HEK293T (cell line): ENCODE measurements at regions not wholly inside any gene's neighbourhood (a gene's known extent, or its start where the extent isn't known, plus 50 kb on each side); places are given as distances from the start of the nearest gene placed in this dataset.
A peak's percentile ranks its signal among the peaks of the same experiment; 100 is the strongest.

Source experiments
- CTCF ChIA-PET: fragments of 350-600 bp; formaldehyde crosslinking; extraction: SDS; loops from one replicate; lab custom pipeline; 2021; ENCODE audit warnings: antibody characterized with exemption, inconsistent platforms; lab: Yijun Ruan, JAX
- POLR2A ChIA-PET: fragments of 350-600 bp; formaldehyde crosslinking; extraction: SDS; loops from one replicate; lab custom pipeline; 2020; ENCODE audit warnings: antibody characterized with exemption, inconsistent platforms; lab: Yijun Ruan, JAX
- DNase-seq: peaks from one replicate; pipeline ENCODE4 v3.0.0; 2012; ENCODE audit warnings: mixed read lengths; ENCODE audit errors: extremely low spot score
- ARNT ChIP-seq: fragments of 450-650 bp; IDR thresholded peaks from 2 replicates; pipeline ENCODE4 v1.6.1; 2017; ENCODE audit warnings: mild to moderate bottlenecking
- BHLHE40 ChIP-seq: fragments of 450-650 bp; IDR thresholded peaks from 2 replicates; pipeline ENCODE4 v1.6.1; 2016; ENCODE audit warnings: mild to moderate bottlenecking, moderate library complexity, borderline replicate concordance
- CTBP1 ChIP-seq: fragments of 450-650 bp; IDR thresholded peaks from 2 replicates; pipeline ENCODE4 v1.6.1; 2016; ENCODE audit warnings: borderline replicate concordance
- ELF4 ChIP-seq: fragments of 450-650 bp; IDR thresholded peaks from 2 replicates; pipeline ENCODE4 v1.6.1; 2017; ENCODE audit warnings: antibody characterized with exemption
- FOXA1 ChIP-seq: fragments of 450-650 bp; IDR thresholded peaks from 2 replicates; pipeline ENCODE4 v1.6.1; 2016; ENCODE audit warnings: mild to moderate bottlenecking
- FOXK2 ChIP-seq: fragments of 450-650 bp; IDR thresholded peaks from 2 replicates; pipeline ENCODE4 v1.6.1; 2016; ENCODE audit warnings: mild to moderate bottlenecking
- FOXM1 ChIP-seq: fragments of 450-650 bp; IDR thresholded peaks from 2 replicates; pipeline ENCODE4 v1.6.1; 2017; ENCODE audit warnings: mild to moderate bottlenecking, borderline replicate concordance
- HDGF ChIP-seq: fragments of 450-650 bp; IDR thresholded peaks from 2 replicates; pipeline ENCODE4 v1.6.1; 2017; ENCODE audit warnings: antibody characterized with exemption, borderline replicate concordance
- L3MBTL2 ChIP-seq: fragments of 450-650 bp; conservative IDR thresholded peaks from 2 replicates; pipeline ENCODE4 v1.6.1; 2016; ENCODE audit warnings: mild to moderate bottlenecking
- LEF1 ChIP-seq: fragments of 450-650 bp; IDR thresholded peaks from 2 replicates; pipeline ENCODE4 v1.6.1; 2017; ENCODE audit warnings: mild to moderate bottlenecking, borderline replicate concordance
- NFRKB ChIP-seq: fragments of 450-650 bp; IDR thresholded peaks from 2 replicates; pipeline ENCODE4 v1.6.1; 2016; ENCODE audit warnings: mild to moderate bottlenecking, moderate library complexity
- SP1 ChIP-seq: fragments of 450-650 bp; IDR thresholded peaks from 2 replicates; pipeline ENCODE4 v1.6.1; 2017
- SUZ12 ChIP-seq: fragments of 450-650 bp; IDR thresholded peaks from 2 replicates; pipeline ENCODE4 v1.6.1; 2016; ENCODE audit warnings: mild to moderate bottlenecking
- TARDBP ChIP-seq: fragments of 450-650 bp; IDR thresholded peaks from 2 replicates; pipeline ENCODE4 v1.6.1; 2016
- ZNF384 ChIP-seq: fragments of 450-650 bp; IDR thresholded peaks from 2 replicates; pipeline ENCODE4 v1.6.1; 2016
- TF ChIP-seq, protein P1 (sequence below): fragments of 450-650 bp; IDR thresholded peaks from 2 replicates; pipeline ENCODE4 v1.6.1; 2016

GRCh38 chr11:86193297-86194095 is 51.1 kb upstream of the EED start:
- peak; percentile 83 for DNase-seq
- CTCF ChIA-PET, result interaction anchor here (0.6 to 1.8 kb wide), 15 partner anchors 9 to 162 kb away, joined by 3 to 9 read pairs (median 4); no protein-coding TSS in a partner anchor

GRCh38 chr11:86192519-86193257 is 51.9 kb upstream of the EED start:
- DNase-seq, result no peak
- CTCF ChIA-PET, result interaction anchor here (0.6 to 1.8 kb wide), 8 partner anchors 18 to 161 kb away, joined by 3 to 9 read pairs (median 6); no protein-coding TSS in a partner anchor
- no peak for TF ChIP-seq L3MBTL2
- POLR2A ChIA-PET, result interaction anchor here (1.0 kb wide), 1 partner anchor 123 kb away, joined by 7 read pairs; the partner anchor contains the start of gene PICALM

More at GRCh38 chr11:86193297-86194095, 51.1 kb upstream of the EED start:
- no peak for TF ChIP-seq LEF1
- TF ChIP-seq L3MBTL2, result no peak
- TF ChIP-seq SP1, result no peak
- POLR2A ChIA-PET, result interaction anchor here (0.6 to 1.0 kb wide), 2 partner anchors 53 to 124 kb away, joined by 3 to 7 read pairs; partner anchors contain the start of gene PICALM

DNA sequence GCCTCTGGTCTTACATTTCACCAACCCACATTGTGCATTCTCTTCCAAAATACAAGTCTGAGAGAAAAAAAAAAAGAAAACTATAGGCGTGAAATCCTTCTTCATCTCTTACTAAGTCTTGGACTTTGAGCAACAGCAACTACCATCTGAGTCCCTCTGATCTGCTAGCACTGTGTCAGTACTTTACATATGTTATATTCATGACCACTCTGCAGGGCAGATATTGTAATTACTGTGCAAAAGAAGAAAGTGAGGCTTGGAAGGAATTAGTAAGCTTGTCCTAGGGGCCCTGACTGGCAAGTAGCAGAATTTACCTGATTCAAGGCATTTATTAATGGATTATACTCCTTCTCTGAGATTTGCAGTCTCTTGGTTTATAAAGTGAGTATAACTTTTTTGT is 52.7 kb upstream of the EED start:
- CTCF ChIA-PET, result no interaction called here
- TF ChIP-seq CTBP1 (no peak), TARDBP (no peak), LEF1 (no peak), NFRKB (no peak), HDGF (no peak), ARNT (no peak), FOXM1 (no peak), BHLHE40 (no peak), ELF4 (no peak), FOXK2 (no peak), ZNF384 (no peak), FOXA1 (no peak), L3MBTL2 (no peak), SUZ12 (no peak), SP1 (no peak)
- TF ChIP-seq, protein P1, sequence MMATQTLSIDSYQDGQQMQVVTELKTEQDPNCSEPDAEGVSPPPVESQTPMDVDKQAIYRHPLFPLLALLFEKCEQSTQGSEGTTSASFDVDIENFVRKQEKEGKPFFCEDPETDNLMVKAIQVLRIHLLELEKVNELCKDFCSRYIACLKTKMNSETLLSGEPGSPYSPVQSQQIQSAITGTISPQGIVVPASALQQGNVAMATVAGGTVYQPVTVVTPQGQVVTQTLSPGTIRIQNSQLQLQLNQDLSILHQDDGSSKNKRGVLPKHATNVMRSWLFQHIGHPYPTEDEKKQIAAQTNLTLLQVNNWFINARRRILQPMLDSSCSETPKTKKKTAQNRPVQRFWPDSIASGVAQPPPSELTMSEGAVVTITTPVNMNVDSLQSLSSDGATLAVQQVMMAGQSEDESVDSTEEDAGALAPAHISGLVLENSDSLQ, result no peak
- POLR2A ChIA-PET, result no interaction called here
- no peak for DNase-seq

DNA sequence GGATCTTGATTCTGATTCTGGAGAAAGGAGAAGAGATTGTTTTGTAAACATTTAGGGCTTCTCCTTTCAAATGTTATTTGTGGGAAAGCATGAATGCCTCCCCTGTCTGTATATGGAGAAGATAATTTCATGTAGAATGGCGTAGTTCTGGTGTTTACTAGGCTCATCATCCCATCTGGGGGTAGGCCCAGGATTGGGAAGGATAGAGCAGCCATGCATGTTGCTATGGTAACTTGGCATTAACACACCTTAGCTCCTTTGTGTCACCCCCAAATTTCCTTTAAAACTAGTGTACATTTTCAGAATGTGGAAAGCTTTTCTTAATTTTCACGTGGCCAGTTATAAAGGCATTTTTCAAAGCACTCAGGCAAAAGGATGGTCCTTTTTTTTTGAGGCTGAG is 57.5 kb upstream of the EED start:
- ChIA-PET POLR2A (no interaction called here), CTCF (no interaction called here)
- TF ChIP-seq TARDBP, result no peak
- TF ChIP-seq FOXK2, result no peak
- no peak for TF ChIP-seq L3MBTL2
- no peak for TF ChIP-seq FOXM1
- no peak for TF ChIP-seq LEF1
- no peak for DNase-seq

GRCh38 chr11:86186386-86186785 is 58.2 kb upstream of the EED start:
- no peak for DNase-seq
- TF ChIP-seq ELF4 (no peak), FOXK2 (no peak), SUZ12 (no peak), ZNF384 (no peak), BHLHE40 (no peak), FOXA1 (no peak), LEF1 (no peak)
- CTCF ChIA-PET, result no interaction called here
- POLR2A ChIA-PET, result no interaction called here

DNA sequence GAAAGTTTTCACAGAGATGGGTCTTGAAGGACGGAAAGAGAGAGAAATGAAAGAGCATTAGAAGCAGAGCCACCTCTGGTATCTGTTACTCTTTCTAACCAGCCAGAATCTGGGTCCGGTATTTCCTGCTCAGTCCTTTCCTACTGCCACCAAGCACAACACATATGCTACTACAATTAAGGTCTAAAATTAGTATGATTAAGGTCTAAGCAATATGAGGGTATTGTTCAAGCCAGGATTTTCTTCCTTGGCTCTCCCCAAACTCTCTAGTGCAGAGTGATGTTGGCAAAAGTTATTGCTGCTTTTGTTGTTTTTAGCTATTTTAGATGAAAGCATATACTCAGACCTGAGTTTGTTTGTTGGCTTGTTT is 59.2 kb upstream of the EED start:
- TF ChIP-seq CTBP1, result no peak
- no peak for TF ChIP-seq FOXM1
- TF ChIP-seq, protein P1, result no peak
- TF ChIP-seq SP1, result no peak
- no peak for TF ChIP-seq ZNF384
- no peak for TF ChIP-seq NFRKB
- TF ChIP-seq SUZ12, result no peak
- no peak for TF ChIP-seq HDGF
- TF ChIP-seq FOXK2, result no peak
- no peak for TF ChIP-seq TARDBP
- TF ChIP-seq LEF1, result no peak
- TF ChIP-seq ELF4, result no peak
- TF ChIP-seq L3MBTL2, result no peak
- no peak for TF ChIP-seq ARNT
- TF ChIP-seq FOXA1, result no peak
- TF ChIP-seq BHLHE40, result no peak
- no peak for DNase-seq
- ChIA-PET CTCF (no interaction called here), POLR2A (no interaction called here)
